BLaER1 treated with 17β-estradiol and CSF1 and Interleukin-3, amounts not matched to agents 10 nM and 100 nM (cell line): ENCODE measurements at regions not wholly inside any gene's neighbourhood (a gene's known extent, or its start where the extent isn't known, plus 50 kb on each side); places are given as distances from the start of the nearest gene placed in this dataset.

Source experiments
- H3K27ac ChIP-seq, 11 experiments: shearing (Covaris generic); formaldehyde crosslinking; 2 replicates each; pipeline ENCODE4 v1.8.1; 2022
- H3K27me3 ChIP-seq, 11 experiments: shearing (Covaris generic); formaldehyde crosslinking; 2 replicates each; pipeline ENCODE4 v1.8.1; 2022
- H3K36me3 ChIP-seq, 11 experiments: shearing (Covaris generic); formaldehyde crosslinking; 2 replicates each; pipeline ENCODE4 v1.8.1; 2022
- H3K4me1 ChIP-seq, 10 experiments: shearing (Covaris generic); formaldehyde crosslinking; 2 replicates each; pipeline ENCODE4 v1.8.1; 2022
- H3K4me2 ChIP-seq, 11 experiments: shearing (Covaris generic); formaldehyde crosslinking; 2 replicates each; pipeline ENCODE4 v1.8.1; 2022
- H3K4me3 ChIP-seq, 10 experiments: shearing (Covaris generic); formaldehyde crosslinking; 2 replicates each; pipeline ENCODE4 v1.8.1; 2022
- H3K9ac ChIP-seq, 11 experiments: shearing (Covaris generic); formaldehyde crosslinking; 2 replicates each; pipeline ENCODE4 v1.8.1; 2022
- H3K9me3 ChIP-seq, 11 experiments: shearing (Covaris generic); formaldehyde crosslinking; replicated peaks in 1 of 11; 2 replicates each; pipeline ENCODE4 v1.8.1; 2022
- H4K20me1 ChIP-seq, 11 experiments: shearing (Covaris generic); formaldehyde crosslinking; 2 replicates each; pipeline ENCODE4 v1.8.1; 2022
- Cebpa-rat ChIP-seq, 11 experiments: shearing (Covaris generic); IDR thresholded peaks; 2 replicates each; pipeline ENCODE4 v1.8.1; 2022

DNA sequence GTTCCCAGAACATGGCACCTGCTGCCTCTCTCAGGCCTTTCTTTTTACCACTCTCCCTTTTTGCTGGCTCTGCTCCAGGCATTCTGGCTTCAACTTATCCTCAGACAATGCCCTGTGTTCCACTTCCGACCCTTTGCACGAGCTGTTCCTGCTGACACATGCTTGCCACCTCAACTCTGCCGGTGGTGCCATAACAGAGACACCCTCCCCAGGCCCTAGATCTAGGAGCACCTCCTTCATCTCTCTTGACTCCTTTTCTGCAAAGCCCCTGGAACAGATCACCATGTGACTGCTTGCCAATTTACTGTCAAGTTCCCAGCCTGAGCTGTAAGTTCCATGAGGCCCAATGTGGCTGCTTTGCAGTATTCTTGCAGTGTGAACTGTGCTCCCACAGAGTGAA is 256.0 kb upstream of the MKI67 start:
- Histone ChIP-seq H3K4me2 (no peak overlapping the region), H3K27me3 (no peaks in the 10 kb centered on the region), H3K9ac (no peak overlapping the region), H4K20me1 (no peaks in the 10 kb centered on the region), H3K4me3 (no peak overlapping the region), H3K4me1 (no peaks in the 10 kb centered on the region), H3K27ac (no peak overlapping the region), H3K36me3 (no peaks in the 10 kb centered on the region), H3K9me3 (no peaks in the 10 kb centered on the region)
- TF ChIP-seq Cebpa-rat (IDR thresholded peaks at IDR 0.05) = no peak

DNA sequence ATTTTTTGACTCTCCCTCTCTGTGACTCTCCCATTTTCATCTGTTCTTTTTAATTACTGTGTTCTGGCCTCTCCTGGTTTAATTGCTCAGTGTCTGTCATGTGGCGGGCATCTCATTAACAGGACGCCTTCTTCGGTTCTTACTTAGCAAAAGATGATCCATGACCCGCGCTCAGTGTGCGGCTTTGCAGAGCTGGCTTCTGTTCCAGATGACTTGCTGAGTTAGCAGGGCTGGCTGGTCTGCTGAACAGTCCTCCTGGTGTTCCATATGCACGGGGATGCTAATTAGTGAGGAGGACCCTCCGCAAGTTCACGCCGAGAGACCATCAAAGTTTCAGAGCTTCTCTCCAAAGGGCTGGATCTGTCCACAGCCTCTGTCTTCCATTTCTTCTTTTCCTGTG is 258.6 kb upstream of the MKI67 start:
- no peak overlapping the region for H3K9ac ChIP-seq
- H3K9me3 ChIP-seq = no peaks in the 10 kb centered on the region
- no peak overlapping the region for H3K4me3 ChIP-seq
- H4K20me1 ChIP-seq = no peaks in the 10 kb centered on the region
- H3K4me1 ChIP-seq = no peaks in the 10 kb centered on the region
- H3K4me2 ChIP-seq = no peak overlapping the region
- TF ChIP-seq Cebpa-rat (IDR thresholded peaks at IDR 0.05) = no peak
- H3K27me3 ChIP-seq = no peaks in the 10 kb centered on the region
- H3K36me3 ChIP-seq = no peaks in the 10 kb centered on the region
- no peak overlapping the region for H3K27ac ChIP-seq

DNA sequence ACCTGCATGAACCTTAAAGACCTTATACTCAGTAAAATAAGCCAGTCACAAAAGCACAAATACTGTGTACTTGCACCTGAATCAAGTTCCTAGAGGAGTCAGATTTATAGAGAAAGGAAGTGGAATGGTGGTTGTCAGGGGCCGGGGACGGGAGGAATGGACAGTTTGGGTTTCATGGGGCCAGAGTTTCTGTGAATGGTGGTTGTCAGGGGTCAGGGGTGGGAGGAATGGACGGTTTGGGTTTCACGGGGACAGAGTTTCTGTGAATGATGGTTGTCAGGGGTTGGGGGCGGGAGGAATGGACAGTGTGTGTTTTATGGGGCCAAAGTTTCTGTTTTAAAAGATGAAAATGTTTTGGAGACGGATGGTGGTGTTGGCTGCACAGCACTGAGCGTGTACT is 260.0 kb upstream of the MKI67 start:
- Histone ChIP-seq H3K4me1 (no peaks in the 10 kb centered on the region), H4K20me1 (no peaks in the 10 kb centered on the region), H3K4me3 (no peak overlapping the region), H3K4me2 (no peak overlapping the region), H3K36me3 (no peaks in the 10 kb centered on the region), H3K9me3 (no peaks in the 10 kb centered on the region), H3K27ac (no peak overlapping the region), H3K9ac (no peak overlapping the region), H3K27me3 (no peaks in the 10 kb centered on the region)
- no peak for TF ChIP-seq Cebpa-rat (IDR thresholded peaks at IDR 0.05)

DNA sequence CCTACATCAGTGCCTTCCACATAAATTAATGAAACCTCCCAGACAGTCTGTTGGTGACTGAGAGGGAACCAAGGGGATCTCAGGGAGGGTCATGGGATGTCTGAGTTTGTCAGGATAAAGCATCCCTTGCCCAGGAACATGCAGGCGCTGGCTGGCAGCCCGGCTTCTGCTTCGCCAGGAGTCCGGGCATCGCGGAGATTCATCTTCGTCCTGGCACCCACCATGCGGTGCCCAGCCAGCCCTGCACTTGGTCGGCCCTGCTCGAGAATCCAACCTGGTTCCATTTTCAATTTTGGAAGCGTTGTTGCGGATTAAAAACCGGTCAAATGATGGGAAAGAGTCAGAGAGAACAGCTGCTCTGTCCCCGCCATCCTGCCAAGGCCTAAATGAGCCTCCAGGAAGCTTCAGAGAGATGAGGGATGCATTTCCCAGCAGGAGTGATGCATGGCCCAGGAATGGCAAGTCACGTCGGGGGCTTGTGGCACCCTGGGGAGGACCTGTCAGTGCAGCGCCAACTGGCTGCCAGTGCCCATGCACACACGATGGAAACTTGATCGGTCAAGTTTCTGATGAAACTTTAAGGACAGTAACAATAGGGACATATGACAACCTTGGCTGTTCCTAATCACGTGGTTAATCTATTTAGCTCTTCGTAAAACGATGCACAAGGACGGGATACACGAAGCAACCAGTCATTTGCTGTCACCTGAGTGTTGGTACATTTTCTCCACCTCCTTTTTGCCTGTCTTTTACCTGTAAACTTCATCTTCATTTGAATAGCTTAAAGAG is 260.8 kb upstream of the MKI67 start:
- Histone ChIP-seq H3K36me3 (no peaks in the 10 kb centered on the region), H3K27me3 (no peaks in the 10 kb centered on the region), H3K4me2 (no peak overlapping the region), H4K20me1 (no peaks in the 10 kb centered on the region), H3K9ac (no peak overlapping the region), H3K27ac (no peak overlapping the region), H3K4me3 (no peak overlapping the region), H3K9me3 (no peaks in the 10 kb centered on the region; a peak in 1 of 22 replicates), H3K4me1 (no peaks in the 10 kb centered on the region)
- no peak for TF ChIP-seq Cebpa-rat (IDR thresholded peaks at IDR 0.05)

DNA sequence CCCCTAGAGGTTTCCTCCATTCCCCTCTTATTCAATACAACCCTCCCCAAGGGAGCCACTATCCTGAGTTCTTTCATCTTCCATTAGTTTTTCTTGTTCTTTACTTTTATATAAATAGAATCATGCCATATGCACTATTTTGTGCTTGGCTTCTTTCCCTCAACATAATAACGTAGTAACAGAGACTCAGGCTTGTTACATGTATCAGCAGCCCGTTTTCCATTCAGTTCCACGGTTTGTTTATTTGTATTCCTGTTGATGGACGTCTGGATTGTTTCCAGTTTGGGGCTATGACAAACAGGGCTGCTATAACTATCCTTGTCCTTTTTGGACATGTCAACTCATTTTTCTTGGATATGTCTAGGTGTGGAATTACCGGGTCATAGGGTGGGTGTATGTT is 264.4 kb upstream of the MKI67 start:
- no peak for TF ChIP-seq Cebpa-rat (IDR thresholded peaks at IDR 0.05)
- no peak overlapping the region for H3K9ac ChIP-seq

DNA sequence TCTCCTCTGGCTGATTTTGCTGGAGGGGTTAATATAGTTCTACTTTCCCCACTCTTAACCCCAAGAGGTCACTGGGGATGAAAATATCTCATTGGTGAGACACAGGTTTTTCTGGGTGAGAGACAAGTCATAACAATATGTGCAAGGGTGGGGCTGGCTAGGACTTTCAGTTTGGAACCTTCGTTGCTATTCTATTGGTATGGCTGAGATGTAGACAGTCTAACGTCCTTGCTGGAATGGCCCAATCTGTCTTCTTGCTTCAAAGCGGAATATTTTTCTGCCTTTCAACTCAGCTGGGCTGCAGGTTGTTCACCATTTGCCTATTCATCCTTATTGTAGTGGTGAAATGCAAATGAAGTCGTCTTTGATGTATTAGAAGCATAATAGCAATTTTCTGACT is 267.3 kb upstream of the MKI67 start:
- no peaks in the 10 kb centered on the region for H3K36me3 ChIP-seq
- no peak for TF ChIP-seq Cebpa-rat (IDR thresholded peaks at IDR 0.05)
- H3K4me2 ChIP-seq = no peak overlapping the region
- H3K4me1 ChIP-seq = peaks cover 0 to 7% (median 0%) of the 10 kb centered on the region in 10 experiments; a peak in 4 of 20 replicates
- H4K20me1 ChIP-seq = no peaks in the 10 kb centered on the region
- H3K27me3 ChIP-seq = no peaks in the 10 kb centered on the region
- no peak overlapping the region for H3K27ac ChIP-seq
- H3K9me3 ChIP-seq = no peaks in the 10 kb centered on the region; a peak in 1 of 22 replicates
- no peak overlapping the region for H3K4me3 ChIP-seq
- H3K9ac ChIP-seq = no peak overlapping the region

More for the DNA sequence above, 264.4 kb upstream of the MKI67 start:
- Histone ChIP-seq H3K27ac (no peak overlapping the region), H3K4me3 (no peak overlapping the region), H3K4me2 (no peak overlapping the region), H3K27me3 (no peaks in the 10 kb centered on the region), H3K4me1 (no peaks in the 10 kb centered on the region), H3K36me3 (no peaks in the 10 kb centered on the region), H3K9me3 (no peaks in the 10 kb centered on the region; a peak in 1 of 22 replicates), H4K20me1 (no peaks in the 10 kb centered on the region)

DNA sequence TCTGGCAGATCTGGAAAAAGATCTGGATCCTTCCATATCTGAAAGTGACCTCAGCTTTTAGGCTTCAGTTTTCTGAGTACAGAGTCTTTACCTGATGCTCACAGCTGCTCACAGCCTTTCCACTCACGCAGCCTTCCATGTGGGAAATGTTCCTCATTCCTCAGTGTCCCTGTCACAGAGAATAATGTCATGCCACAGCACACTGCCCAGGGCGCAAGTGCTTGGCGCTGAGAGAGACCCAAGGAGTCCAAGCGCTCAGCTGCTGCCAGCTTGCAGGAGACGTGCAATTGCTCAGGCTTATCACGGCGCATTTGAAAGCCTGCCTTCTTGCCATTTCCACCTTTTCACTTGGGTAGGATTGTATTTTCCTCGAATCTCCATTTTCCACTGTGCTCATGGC is 271.9 kb upstream of the MKI67 start:
- Histone ChIP-seq H3K4me2 (no peak overlapping the region), H4K20me1 (no peaks in the 10 kb centered on the region), H3K9me3 (peaks cover 8 to 20% (median 12%) of the 10 kb centered on the region in 11 experiments), H3K4me3 (no peak overlapping the region), H3K4me1 (peaks cover 0 to 7% (median 0%) of the 10 kb centered on the region in 10 experiments; a peak in 4 of 20 replicates), H3K27ac (no peak overlapping the region), H3K27me3 (no peaks in the 10 kb centered on the region), H3K9ac (no peak overlapping the region), H3K36me3 (no peaks in the 10 kb centered on the region)
- no peak for TF ChIP-seq Cebpa-rat (IDR thresholded peaks at IDR 0.05)

DNA sequence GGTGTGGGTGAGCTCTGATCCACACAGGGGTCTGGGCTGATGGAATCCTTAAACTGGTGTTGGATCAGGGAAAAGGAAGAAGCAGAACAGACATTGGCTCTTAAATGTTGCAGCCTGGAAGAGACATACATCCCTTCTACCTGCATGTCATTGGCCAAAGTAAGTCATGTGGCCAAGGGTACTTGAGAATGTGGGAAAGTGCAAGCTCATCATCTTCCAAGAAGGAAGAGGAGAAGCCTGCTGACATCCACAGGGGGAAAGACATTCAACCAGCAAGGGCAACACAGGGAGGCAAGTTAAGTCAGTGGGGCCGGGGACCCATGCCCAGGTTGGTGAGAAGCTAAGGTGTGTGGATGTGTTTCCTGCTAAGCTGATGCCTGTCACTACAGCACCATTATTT is 272.8 kb upstream of the MKI67 start:
- Histone ChIP-seq H3K4me1 (peaks cover 0 to 7% (median 0%) of the 10 kb centered on the region in 10 experiments; a peak in 4 of 20 replicates), H3K9me3 (peaks cover 8 to 20% (median 12%) of the 10 kb centered on the region in 11 experiments), H4K20me1 (no peaks in the 10 kb centered on the region), H3K27me3 (no peaks in the 10 kb centered on the region), H3K4me3 (no peak overlapping the region), H3K36me3 (no peaks in the 10 kb centered on the region), H3K27ac (no peak overlapping the region), H3K4me2 (no peak overlapping the region), H3K9ac (no peak overlapping the region)
- TF ChIP-seq Cebpa-rat (IDR thresholded peaks at IDR 0.05) = no peak

DNA sequence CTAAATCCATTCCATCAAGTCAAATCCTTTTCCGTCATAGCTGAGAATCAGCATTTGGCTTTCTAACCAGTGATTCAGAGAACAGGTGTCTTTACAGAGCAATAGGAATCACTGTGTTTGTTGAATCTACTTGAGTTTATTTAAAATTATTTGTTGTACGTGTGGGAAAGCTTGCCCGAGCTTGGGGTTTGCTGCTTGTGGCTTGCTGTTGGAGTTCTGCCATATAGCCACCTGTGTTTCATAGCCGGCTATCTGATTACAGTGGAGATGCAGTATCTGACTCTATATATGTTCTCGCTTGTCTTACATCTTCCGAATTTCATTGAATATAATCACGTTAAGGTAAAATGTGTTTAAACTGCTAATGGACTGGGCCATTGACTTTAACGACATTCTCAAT is 274.3 kb upstream of the MKI67 start:
- Histone ChIP-seq H3K4me3 (no peak overlapping the region), H3K27ac (no peak overlapping the region), H3K4me2 (no peak overlapping the region), H3K9ac (no peak overlapping the region), H4K20me1 (no peaks in the 10 kb centered on the region), H3K27me3 (no peaks in the 10 kb centered on the region), H3K36me3 (no peaks in the 10 kb centered on the region), H3K9me3 (peaks cover 8 to 20% (median 12%) of the 10 kb centered on the region in 11 experiments), H3K4me1 (peaks cover 0 to 7% (median 0%) of the 10 kb centered on the region in 10 experiments; a peak in 4 of 20 replicates)
- no peak for TF ChIP-seq Cebpa-rat (IDR thresholded peaks at IDR 0.05)

DNA sequence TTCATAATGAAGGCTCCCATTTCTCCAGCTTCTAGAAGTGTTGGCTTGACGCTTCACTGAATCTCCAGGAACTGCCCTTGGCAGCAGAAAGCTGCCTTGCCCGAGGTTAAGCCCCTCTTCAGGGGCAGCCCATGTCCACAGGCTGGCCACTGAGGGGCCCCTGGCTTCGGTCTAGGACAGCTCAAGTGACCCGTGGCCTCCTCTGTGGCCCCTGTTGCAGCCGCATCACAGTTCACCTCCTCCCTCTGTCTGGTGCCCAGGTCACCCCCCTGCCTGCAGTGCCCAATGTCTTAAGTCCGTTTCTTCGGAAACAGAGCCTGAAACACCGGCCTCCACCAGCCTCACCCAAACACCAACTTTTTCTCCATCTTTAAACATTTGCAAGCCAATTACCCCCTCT is 279.2 kb upstream of the MKI67 start:
- H3K9ac ChIP-seq = no peak overlapping the region
- no peak overlapping the region for H3K4me3 ChIP-seq
- no peaks in the 10 kb centered on the region for H4K20me1 ChIP-seq
- no peaks in the 10 kb centered on the region for H3K27me3 ChIP-seq
- H3K9me3 ChIP-seq = peaks cover 13 to 26% (median 19%) of the 10 kb centered on the region in 11 experiments
- H3K36me3 ChIP-seq = no peaks in the 10 kb centered on the region
- TF ChIP-seq Cebpa-rat (IDR thresholded peaks at IDR 0.05) = no peak
- peaks cover 0 to 14% (median 0%) of the 10 kb centered on the region in 10 experiments; a peak in 5 of 20 replicates for H3K4me1 ChIP-seq
- H3K4me2 ChIP-seq = no peak overlapping the region
- no peak overlapping the region for H3K27ac ChIP-seq
